GM12878 (cell line): ENCODE measurements at regions not wholly inside any gene's neighbourhood (a gene's known extent, or its start where the extent isn't known, plus 50 kb on each side); places are given as distances from the start of the nearest gene placed in this dataset.

ENCODE experiments used
- ATAC-seq: fragments of 200-7000 bp; cut with Tn5 transposase; 3 replicates; pipeline ENCODE4 v1.9.1; 2020; ENCODE audit warnings: mild to moderate bottlenecking, moderate library complexity
- BruUV-seq: library from RNA; stranded (reverse); fragments of 400-500 nt; replicated peaks from 2 replicates; lab custom pipeline; 2021; lab: Mats Ljungman, UMichigan
- CTCF ChIA-PET: fragments of 300-600 bp; sonication (Branson Sonifier 250); formaldehyde crosslinking; extraction: SDS; loops from one replicate; lab custom pipeline; 2021; ENCODE audit warnings: inconsistent platforms; lab: Yijun Ruan, JAX
- POLR2A ChIA-PET: fragments of 350-600 bp; formaldehyde crosslinking; extraction: SDS; loops from one replicate; lab custom pipeline; 2021; ENCODE audit warnings: inconsistent platforms; lab: Charles Lee
- RAD21 ChIA-PET: fragments of 300-600 bp; sonication (Branson Sonifier 250); formaldehyde crosslinking; loops from one replicate; lab custom pipeline; 2023; ENCODE audit warnings: antibody characterized with exemption; ENCODE audit not compliant: unreplicated experiment; lab: Charles Lee
- SMC1A ChIA-PET: fragments of 300-600 bp; sonication (Branson Sonifier 250); formaldehyde crosslinking; loops from one replicate; lab custom pipeline; 2023; ENCODE audit not compliant: unreplicated experiment, uncharacterized antibody; lab: Charles Lee
- DNase-seq: peaks from one replicate; pipeline ENCODE4 v3.0.0-alpha.2; 2011; ENCODE audit warnings: low read depth, low spot score
- FAIRE-seq: peaks from 3 replicates; lab custom pipeline; 2011; peaks lifted over from hg19 to GRCh38; lab: Jason Lieb, UNC
- H2AFZ ChIP-seq: 2 replicates; pipeline ENCODE4 v1.6.0; 2011; ENCODE audit warnings: low read depth, low read length, control low read depth; ENCODE audit not compliant: control insufficient read depth
- H3K27ac ChIP-seq: 2 replicates; pipeline ENCODE4 v1.5.1; 2011; ENCODE audit warnings: control low read depth; ENCODE audit not compliant: control insufficient read depth, insufficient read depth
- H3K27me3 ChIP-seq, 2 experiments: replicated peaks in 1 of 2; 2 replicates each; pipeline versions ENCODE4 v1.6.0 to v1.6.1; 2011; ENCODE audit warnings: low read length in 1 of 2; ENCODE audit not compliant: control insufficient read depth in 2 of 2, insufficient read depth in 2 of 2
- H3K36me3 ChIP-seq, 2 experiments: 2 replicates each; pipeline ENCODE4 v1.5.1; 2011; ENCODE audit warnings: low read length in 1 of 2; ENCODE audit not compliant: control insufficient read depth in 2 of 2, insufficient read depth in 2 of 2
- H3K4me1 ChIP-seq: 2 replicates; pipeline ENCODE4 v1.6.1; 2011; ENCODE audit warnings: mild to moderate bottlenecking, low read length, moderate library complexity, mixed read lengths; ENCODE audit not compliant: control insufficient read depth, insufficient read depth
- H3K4me2 ChIP-seq: 2 replicates; pipeline ENCODE4 v1.6.0; 2011; ENCODE audit warnings: control low read depth; ENCODE audit not compliant: control insufficient read depth, insufficient read depth
- H3K4me3 ChIP-seq: fragments of 200-600 bp; sonication (generic); 2 replicates; pipeline ENCODE4 v1.5.1; 2016
- H3K79me2 ChIP-seq: 2 replicates; pipeline ENCODE4 v1.6.0; 2011; ENCODE audit warnings: low read length; ENCODE audit not compliant: control insufficient read depth, insufficient read depth
- H3K9ac ChIP-seq: 2 replicates; pipeline ENCODE4 v1.8.0; 2011; ENCODE audit warnings: low read length, control low read depth, mixed read lengths; ENCODE audit not compliant: control insufficient read depth, insufficient read depth
- H3K9me3 ChIP-seq: replicated peaks from 3 replicates; pipeline ENCODE4 v1.5.1; 2011; ENCODE audit warnings: mild to moderate bottlenecking, low read length; ENCODE audit not compliant: control insufficient read depth, insufficient read depth
- H4K20me1 ChIP-seq: 2 replicates; pipeline ENCODE4 v1.6.0; 2011; ENCODE audit not compliant: control insufficient read depth, insufficient read depth
- BHLHE40 ChIP-seq, 2 experiments: fragments of 450-650 bp in 1 of 2; IDR thresholded peaks; 2 replicates each; pipeline ENCODE4 v1.6.1; 2011 to 2017; ENCODE audit warnings: low read depth in 2 of 2, borderline replicate concordance in 1 of 2, improper control_type of control experiment in 1 of 2, low read length in 1 of 2, mild to moderate bottlenecking in 1 of 2
- CUX1 ChIP-seq: IDR thresholded peaks from 2 replicates; pipeline ENCODE4 v1.6.1; 2012; ENCODE audit warnings: improper control_type of control experiment, low read depth, low read length; ENCODE audit not compliant: insufficient replicate concordance
- ESRRA ChIP-seq: IDR thresholded peaks from 2 replicates; pipeline ENCODE4 v1.6.1; 2012; ENCODE audit warnings: mild to moderate bottlenecking, low read length, improper control_type of control experiment
- NFIC ChIP-seq: IDR thresholded peaks from 2 replicates; pipeline ENCODE4 v1.6.1; 2012; ENCODE audit warnings: low read depth, mild to moderate bottlenecking, inconsistent platforms, low read length, moderate library complexity
- POLR2A ChIP-seq: IDR thresholded peaks from 2 replicates; pipeline ENCODE4 v1.6.1; 2011; ENCODE audit warnings: low read depth, mild to moderate bottlenecking, low read length
- SP1 ChIP-seq: IDR thresholded peaks from one replicate; pipeline ENCODE4 v1.6.1; 2011; ENCODE audit warnings: low read depth, low read length
- SRF ChIP-seq, 2 experiments: IDR thresholded peaks; 2 replicates each; pipeline ENCODE4 v1.6.1; 2011; ENCODE audit warnings: low read depth in 2 of 2, low read length in 2 of 2, mild to moderate bottlenecking in 1 of 2, moderate library complexity in 1 of 2
- STAT3 ChIP-seq: IDR thresholded peaks from 2 replicates; pipeline ENCODE4 v1.6.1; 2011; ENCODE audit warnings: low read depth, low read length, improper control_type of control experiment
- TAF1 ChIP-seq: IDR thresholded peaks from 2 replicates; pipeline ENCODE4 v1.6.1; 2011; ENCODE audit warnings: mild to moderate bottlenecking, low read depth, low read length, borderline replicate concordance
- ZBTB11 ChIP-seq: fragments of 450-650 bp; formaldehyde crosslinking; IDR thresholded peaks from 2 replicates; pipeline ENCODE4 v1.5.0; 2022; ENCODE audit warnings: mild to moderate bottlenecking, missing genetic modification characterization
- ZNF207 ChIP-seq: fragments of 450-650 bp; IDR thresholded peaks from 2 replicates; pipeline ENCODE4 v1.6.1; 2014; ENCODE audit warnings: antibody characterized with exemption, mild to moderate bottlenecking, borderline replicate concordance
- ZNF622 ChIP-seq: fragments of 450-650 bp; IDR thresholded peaks from 2 replicates; pipeline ENCODE4 v1.6.1; 2017; ENCODE audit warnings: mild to moderate bottlenecking, inconsistent platforms
- WGBS: methylation state at CpG from one replicate; pipeline ENCODE4 v1.1.6; 2016; ENCODE audit warnings: low lambda C conversion rate; ENCODE audit not compliant: insufficient replicate concordance, insufficient coverage; ENCODE audit errors: missing lambda C conversion rate; 5-methylcytosine and 5-hydroxymethylcytosine counted together
- in situ Hi-C: fragments of 300-500 bp; cut with MboI; formaldehyde crosslinking; loops from 9 replicates; pipeline ENCODE4 v1.14.3; 2018; ENCODE audit warnings: mixed read lengths
- intact Hi-C: fragments of 100-400 bp; cut with micrococcal nuclease; formaldehyde crosslinking; loops from one replicate; pipeline ENCODE4 v1.14.2; 2022; ENCODE audit not compliant: unreplicated experiment

GRCh38 chr5:124057724-124058231 lies 545.8 kb downstream of the CSNK1G3 start:
- H3K9ac ChIP-seq: peak overlapping the region; percentile 25; the same call in 1 of the 2 replicates
- TF ChIP-seq POLR2A (no peak), TAF1 (no peak), ESRRA (no peak), SRF (IDR thresholded peaks at IDR 0.05; ENCODE audit: low read depth in 2 of 2, low read length in 2 of 2) (no peak), CUX1 (no peak), ZBTB11 (no peak), SP1 (no peak), STAT3 (no peak), ZNF207 (no peak), NFIC (no peak), BHLHE40 (IDR thresholded peaks at IDR 0.05; ENCODE audit: borderline replicate concordance in 1 of 2, low read depth in 2 of 2, low read length in 1 of 2) (no peak), ZNF622 (no peak)

More at GRCh38 chr5:124057724-124058231, 545.8 kb downstream of the CSNK1G3 start:
- in situ Hi-C loops (no loop called here), intact Hi-C loops (loop anchor here (5.0 to 10.0 kb wide), 3 partner anchors 393 to 587 kb away; no protein-coding TSS in a partner anchor)
- Histone ChIP-seq H3K27ac (no peak overlapping the region), H3K27me3 (no peaks in the 10 kb centered on the region), H3K4me3 (peak overlapping the region; percentile 21; the same call in 1 of the 2 replicates), H3K9me3 (peaks cover 4% of the 10 kb centered on the region; the same call in 2 of the 3 replicates), H3K36me3 (no peaks in the 10 kb centered on the region), H3K4me2 (peak overlapping the region; percentile 90), H3K79me2 (no peaks in the 10 kb centered on the region), H4K20me1 (no peaks in the 10 kb centered on the region), H3K4me1 (peaks cover 37% of the 10 kb centered on the region), H2AFZ (no peak overlapping the region)
- ChIA-PET POLR2A (interaction anchor here (0.9 kb wide), 1 partner anchor 27 kb away, joined by 3 read pairs; no protein-coding TSS in a partner anchor), RAD21 (interaction anchor here (0.6 to 2.6 kb wide), 6 partner anchors 13 to 1778 kb away, joined by 3 to 14 read pairs (median 3); no protein-coding TSS in a partner anchor), SMC1A (interaction anchor here (0.6 to 4.3 kb wide), 7 partner anchors 8 to 153 kb away, joined by 3 to 34 read pairs (median 5); no protein-coding TSS in a partner anchor), CTCF (interaction anchor here (0.6 to 1.4 kb wide), 5 partner anchors 10 to 962 kb away, joined by 3 to 4 read pairs (median 3); no protein-coding TSS in a partner anchor)
- ATAC-seq: no peak; the same call in 1 of the 3 replicates
- no peak for DNase-seq
- no peak for FAIRE-seq
- 2% methylated on average over 4 of the region's 4 CpGs for WGBS
- BruUV-seq: no TSS peak
